IMR-90 (cell line): ENCODE measurements at regions not wholly inside any gene's neighbourhood (a gene's known extent, or its start where the extent isn't known, plus 50 kb on each side); places are given as distances from the start of the nearest gene placed in this dataset.

Source experiments
- BHLHE40 ChIP-seq: fragments of 150-350 bp; IDR thresholded peaks from 2 replicates; pipeline ENCODE4 v1.6.1; 2016; ENCODE audit warnings: mild to moderate bottlenecking, low read depth, low read length
- CTCF ChIP-seq: conservative IDR thresholded peaks from 2 replicates; pipeline ENCODE4 v1.5.1; 2012; ENCODE audit warnings: mild to moderate bottlenecking, low read depth, low read length, improper control_type of control experiment
- MAZ ChIP-seq: IDR thresholded peaks from 2 replicates; pipeline ENCODE4 v1.6.1; 2012; ENCODE audit warnings: low read depth, mild to moderate bottlenecking, low read length, improper control_type of control experiment, moderate library complexity, borderline replicate concordance
- MXI1 ChIP-seq: IDR thresholded peaks from 2 replicates; pipeline ENCODE4 v1.6.1; 2012; ENCODE audit warnings: low read depth, mild to moderate bottlenecking, low read length, moderate library complexity, borderline replicate concordance
- POLR2A ChIP-seq: IDR thresholded peaks from 2 replicates; pipeline ENCODE4 v1.6.1; 2012; ENCODE audit warnings: mild to moderate bottlenecking, low read depth, low read length

GRCh38 chr3:29214009-29214658, 66.7 kb upstream of the RBMS3 start:
- TF ChIP-seq BHLHE40 (no peak), CTCF (no peak), MXI1 (no peak), MAZ (no peak), POLR2A (no peak)
